Cerebellar nuclear complex (tissue), 1 donor: ENCODE measurements at regions not wholly inside any gene's neighbourhood (a gene's known extent, or its start where the extent isn't known, plus 50 kb on each side); places are given as distances from the start of the nearest gene placed in this dataset.
"Not testable (repeated sequence)": the region's sequence is repeated elsewhere in the genome, so short reads cannot be mapped to it uniquely, and the experiment has no call there.

Experiments used
- DNase-seq, 2 experiments: peaks; one replicate each; lab custom pipeline; 2025; lab: John Stamatoyannopoulos, UW

DNA sequence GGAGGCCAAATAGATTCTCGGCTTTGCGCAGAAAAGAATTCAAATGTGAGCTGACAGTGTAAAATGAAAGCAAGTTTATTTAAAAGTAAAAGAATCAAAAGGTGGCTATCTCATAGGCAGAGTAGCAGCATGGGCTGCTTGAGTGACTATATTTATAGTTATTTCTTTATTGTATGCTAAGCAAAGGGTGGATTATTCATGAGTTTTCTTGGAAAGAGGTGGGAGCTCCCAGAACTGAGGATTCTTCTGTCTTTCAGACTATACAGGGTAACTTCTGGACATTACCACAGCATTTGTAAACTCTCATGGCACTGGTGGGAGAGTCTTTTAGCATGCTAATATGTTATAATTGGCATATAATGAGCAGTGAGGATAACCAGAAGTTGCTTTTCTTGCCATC lies 659.9 kb downstream of the RWDD3 start:
- DNase-seq = no peak

DNA sequence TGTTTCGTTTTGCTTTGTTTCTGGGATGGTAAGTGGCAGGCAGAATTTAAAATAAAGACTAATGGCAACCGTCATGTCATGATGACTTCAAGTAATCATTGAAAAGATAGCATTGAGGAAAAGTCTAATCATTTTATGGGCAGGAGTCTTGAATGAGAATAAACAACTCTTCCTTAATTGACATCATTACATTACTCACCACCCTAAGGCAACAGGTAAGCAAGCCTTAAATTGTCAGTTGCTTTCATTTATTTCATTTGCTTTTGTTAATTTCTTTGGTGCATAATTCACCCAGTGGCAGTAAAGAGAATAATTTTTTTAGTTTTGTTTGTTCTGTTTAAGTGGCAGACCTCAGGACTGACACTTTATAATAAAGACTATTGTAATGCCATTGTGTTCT lies 669.0 kb downstream of the RWDD3 start:
- DNase-seq = no peak

DNA sequence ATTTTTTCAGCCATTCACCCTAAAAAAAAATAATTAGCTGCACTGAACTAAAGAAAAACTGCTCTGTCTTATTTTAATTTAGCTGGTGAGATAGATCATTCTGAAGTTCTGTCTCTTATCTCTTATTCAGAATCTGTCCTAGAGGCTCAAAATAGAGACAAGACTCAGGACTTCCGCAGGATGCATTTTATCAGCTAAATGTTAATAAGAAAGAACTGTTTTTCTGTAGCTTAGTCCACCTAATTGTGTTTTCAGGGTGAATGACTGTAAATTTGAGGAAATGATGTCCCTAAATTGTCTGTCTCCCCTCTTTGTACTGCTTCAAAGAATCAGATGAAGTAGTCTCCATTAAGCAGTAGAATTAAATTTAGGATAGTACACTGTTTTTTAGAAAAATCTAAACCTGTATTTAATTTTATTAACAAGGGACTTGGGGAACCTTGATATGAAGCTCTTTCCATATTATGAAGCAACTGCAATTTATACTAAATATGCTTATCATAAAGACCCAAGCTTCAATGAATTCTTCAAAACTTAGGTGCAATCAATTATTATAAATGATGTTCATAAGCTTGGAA lies 671.9 kb downstream of the RWDD3 start:
- no peak for DNase-seq

DNA sequence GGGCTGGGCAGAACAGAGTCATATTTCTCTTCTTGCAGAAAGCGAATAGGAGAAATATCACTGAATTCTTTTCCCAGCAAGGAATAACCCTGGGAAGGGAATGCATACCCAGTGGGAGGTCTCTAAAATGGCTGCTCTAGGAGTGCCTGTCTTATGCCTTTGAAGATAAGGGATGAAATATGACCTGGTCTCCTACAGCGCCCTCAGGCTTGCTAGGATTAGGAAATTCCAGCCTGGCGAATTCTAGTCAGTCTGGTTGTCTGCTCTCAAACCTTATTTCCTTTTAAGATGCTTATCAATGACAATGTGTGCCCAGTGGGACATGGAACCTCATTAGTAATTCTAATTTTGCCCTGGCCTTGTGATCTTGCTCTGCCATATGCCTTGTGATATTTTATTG lies 677.7 kb downstream of the RWDD3 start:
- DNase-seq = not testable (repeated sequence)

DNA sequence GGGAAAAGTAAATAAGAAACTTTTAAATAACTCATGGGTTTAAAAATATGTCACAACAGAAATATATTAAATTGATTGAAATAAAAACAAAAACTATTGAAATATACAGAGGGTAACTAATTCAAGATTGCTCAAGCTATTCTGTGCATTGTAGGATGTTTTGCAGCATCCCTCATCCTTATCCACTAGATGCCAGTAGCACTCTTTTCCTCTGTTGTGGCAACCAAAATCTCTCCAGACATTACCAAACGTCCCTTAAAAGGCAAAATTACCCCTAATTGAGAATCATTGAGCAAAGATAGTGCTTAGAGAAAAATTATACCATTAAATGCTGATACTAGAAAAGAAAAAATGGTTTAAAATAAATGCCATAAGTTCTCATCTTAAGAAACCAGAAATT lies 682.6 kb downstream of the RWDD3 start:
- DNase-seq = no peak

DNA sequence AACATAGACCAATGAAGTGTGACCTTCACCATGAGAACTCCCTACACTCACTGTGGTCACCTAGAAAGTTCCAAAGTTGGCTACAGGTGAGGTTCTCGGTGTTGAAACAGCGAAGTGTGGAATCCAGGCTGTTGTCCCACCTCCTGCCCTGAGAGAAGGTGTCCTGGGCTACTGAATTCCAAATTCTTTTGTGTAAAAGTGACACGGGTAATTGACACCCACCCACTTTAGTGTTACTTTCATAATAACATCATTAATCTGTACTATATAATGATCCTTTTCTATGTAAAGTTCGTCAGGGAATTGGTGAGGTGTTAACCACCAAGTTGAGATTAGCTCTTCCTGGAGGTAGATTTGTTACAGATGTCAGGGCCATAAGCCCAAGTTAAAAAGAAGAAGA lies 690.7 kb downstream of the RWDD3 start:
- DNase-seq = no peak

DNA sequence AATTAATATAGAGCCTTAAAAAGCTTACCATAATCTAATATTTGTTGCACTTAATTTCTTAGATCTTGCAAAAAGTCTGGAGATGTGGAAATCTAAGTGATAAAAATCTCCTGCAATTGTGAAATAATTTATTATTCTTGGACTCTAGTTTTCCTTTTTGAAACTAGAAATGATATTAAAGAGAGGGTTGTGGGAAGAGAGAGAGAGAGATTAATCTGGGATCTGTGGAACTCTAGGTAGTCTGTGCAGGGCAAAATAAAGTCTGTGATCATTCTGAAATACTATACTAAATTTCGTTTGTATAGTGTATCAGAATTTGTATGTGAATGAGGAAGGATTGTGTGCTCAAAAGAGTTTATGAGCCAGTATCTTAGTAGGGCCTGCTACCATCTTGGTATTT lies 692.3 kb downstream of the RWDD3 start:
- DNase-seq = no peak

DNA sequence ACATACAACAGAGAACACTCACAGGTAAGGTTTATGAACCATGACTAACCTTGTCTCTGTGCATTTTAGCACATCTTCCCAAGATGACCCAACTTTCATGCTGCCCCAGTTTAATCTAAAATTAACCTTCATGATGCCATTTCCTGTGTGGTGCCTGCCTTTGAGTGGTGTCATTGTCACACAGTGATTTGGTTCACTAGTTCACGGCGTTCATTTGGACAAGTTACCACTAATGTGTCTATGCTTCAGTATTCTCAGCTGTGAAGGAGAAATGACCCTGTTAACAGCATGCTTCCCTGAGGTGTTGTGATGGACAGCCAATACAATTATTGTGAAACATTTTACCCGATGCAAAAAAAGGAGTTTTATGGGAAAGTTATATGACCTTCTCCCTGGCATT lies 693.1 kb downstream of the RWDD3 start:
- DNase-seq = no peak

DNA sequence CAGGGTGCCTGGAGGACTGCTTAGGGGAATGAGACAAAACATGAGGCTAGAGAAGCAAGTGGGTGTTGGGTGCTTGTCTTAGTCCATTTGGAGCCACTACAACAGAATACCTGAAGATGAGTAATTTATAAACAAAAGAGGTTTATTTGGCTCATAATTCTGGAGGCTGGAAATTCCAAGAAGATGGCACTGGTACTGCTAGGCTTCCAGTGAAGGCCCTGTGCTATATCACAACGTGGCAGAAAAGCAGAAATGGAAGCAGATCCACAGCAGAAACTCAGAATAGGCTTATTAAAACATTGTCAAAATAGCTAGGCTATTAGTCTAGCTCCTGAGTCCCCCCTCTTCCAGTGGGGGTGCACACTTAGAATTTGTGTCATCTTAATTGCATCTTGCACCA lies 701.7 kb downstream of the RWDD3 start:
- no peak for DNase-seq

DNA sequence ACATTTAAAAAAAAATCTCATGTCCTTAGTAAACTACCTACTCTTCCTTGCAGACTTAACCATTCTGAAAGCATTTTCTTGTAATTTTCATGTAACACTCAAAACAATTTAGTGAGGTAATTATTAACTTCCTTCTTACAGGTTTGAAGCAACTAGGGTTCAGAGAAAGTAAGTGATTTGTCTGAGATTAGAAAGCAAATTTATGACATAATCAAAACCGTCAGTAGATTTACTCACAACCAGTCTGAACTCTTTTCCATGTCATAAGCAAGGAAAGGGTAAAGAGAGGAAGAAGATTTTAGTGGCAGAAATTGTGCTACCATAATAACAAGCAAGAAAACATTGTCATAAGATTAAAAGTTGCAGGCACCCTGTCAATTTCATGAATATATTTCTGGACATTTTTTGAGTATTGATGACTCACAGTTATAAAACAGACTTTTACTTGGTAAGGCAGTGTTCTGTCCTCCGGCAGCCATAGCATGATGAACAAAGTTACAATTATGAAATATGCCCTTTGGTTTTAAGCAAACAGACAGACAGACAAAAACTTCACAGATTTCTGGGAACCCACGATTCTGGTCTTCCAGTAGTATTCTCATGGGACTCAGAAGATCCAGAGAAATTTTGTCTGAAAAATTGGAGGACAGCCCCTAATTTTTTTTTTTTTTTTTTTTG lies 707.2 kb downstream of the RWDD3 start:
- no peak for DNase-seq

DNA sequence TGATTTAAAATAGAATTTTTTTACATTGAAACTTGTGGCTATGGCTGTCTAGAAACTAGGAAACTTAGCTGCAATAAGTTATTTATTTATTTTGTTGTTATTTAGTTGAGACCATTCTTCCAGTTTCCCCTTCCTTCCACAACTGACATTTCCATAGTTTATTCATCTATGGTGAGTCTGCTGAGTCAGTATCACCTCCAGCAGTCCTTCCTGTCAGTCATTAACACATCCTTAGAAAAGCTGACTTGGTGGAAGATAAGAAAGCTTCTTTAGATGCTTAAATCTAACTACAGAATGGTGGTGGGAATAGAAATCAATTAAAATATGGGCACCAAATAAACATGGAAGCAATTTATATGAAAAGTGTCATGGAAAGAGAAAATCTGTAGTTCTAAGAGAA lies 714.0 kb downstream of the RWDD3 start:
- no peak for DNase-seq

DNA sequence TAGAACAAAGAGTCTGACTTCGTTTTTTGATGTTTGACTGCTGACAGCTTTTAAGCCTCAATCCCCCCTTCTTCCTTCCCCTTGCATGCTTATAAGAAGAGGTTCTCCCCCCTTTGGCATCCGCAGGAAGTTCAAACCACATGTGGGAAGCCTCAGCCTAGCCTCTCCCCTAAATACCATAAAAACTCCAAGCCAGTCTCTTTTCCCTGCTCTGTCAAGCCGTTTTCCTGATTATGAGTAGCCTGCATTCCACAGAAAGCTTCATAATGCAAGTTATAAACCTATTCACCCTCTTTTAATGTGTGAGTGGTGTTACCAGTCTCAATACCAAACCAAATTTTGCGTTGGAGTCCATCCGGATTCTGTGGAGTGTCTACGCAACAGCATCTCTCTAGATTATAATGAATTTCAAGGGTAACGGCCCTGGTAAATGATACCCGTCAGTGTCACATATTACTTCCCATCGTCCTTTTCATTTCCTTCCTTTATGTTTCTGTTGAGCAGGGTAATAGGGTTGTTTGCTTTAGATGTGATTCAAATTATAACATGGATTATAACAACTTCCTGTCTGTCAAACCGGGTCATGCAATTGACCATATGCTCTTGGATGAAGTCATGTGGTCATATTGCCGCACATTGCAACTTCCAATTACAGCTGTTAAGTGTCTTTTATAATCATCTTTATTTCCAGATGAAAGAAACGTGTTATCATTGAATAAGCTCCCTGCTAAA lies 717.5 kb downstream of the RWDD3 start:
- DNase-seq = no peak

DNA sequence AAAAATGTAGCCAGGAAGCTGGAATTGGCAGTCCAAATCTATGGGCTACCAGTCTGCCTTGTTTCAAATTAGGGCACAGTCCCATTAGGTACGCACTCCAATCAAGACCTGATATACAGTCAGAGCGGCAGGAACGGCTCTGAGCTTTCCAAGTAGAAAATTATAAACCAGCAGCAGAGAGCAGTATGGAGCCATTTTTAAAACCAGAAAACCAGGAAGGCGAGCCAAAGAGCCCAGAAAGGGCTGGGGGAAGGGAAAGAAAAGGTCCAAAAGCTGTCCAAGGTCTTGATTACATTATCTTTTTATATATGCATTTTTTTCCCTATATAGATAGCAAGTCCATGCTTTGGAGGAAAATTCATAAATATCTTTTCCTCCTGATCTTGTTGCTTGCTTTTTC lies 719.0 kb downstream of the RWDD3 start:
- no peak for DNase-seq

DNA sequence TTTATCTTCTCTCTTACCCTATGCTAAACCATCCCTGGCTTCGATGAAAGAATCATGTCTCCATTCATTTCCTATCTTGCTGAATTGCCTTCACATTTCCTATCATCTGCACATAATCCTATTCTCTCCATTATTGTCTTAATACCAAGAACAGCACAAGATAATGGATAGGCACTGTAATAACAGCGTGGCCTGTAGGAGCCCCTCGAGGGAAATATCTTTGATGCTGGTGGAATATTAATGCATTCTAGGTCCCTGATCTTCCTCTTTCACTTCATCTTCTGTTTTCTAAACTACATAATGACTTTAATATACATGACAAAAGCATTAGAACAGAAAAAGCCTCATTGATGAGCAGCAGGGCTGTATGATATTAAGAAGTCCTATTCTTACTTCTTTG lies 720.6 kb downstream of the RWDD3 start:
- DNase-seq = no peak

DNA sequence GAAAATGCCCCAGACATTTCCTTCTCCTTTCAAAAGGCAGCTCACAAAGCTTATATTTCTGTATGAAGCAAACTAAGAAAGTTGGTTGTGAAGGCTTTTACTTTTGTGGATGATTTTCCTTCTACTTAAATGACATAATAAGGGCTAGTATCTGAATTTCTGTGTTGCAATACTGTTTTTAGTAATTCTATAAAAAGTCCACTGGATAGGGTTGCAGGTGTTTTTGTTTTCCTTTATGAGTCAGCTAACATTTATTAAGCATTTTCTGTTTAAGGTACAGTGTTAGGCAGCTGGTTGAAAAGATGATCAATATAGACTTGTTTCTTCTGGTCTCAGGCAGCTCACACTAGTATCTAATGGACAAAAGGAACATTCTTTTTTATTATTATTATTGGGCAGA lies 722.2 kb downstream of the RWDD3 start:
- DNase-seq = no peak

DNA sequence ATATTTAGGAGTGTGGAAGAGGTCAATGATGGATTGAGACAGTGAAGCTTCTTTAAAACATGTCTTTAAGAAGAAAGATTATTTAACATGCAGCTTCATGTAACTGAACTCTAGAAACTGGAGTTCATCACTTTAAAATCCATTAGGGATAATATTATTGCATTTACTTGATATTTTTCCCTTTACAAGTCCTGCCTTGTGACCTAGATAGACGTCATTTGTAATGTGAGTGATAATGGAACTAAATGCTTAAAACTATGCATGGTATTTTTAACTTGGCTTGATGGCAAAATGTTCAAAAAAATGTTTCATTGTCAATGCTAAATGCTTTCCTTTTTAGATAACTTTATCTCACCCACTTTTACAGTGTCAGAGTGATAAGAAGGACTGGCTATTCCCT lies 723.7 kb downstream of the RWDD3 start:
- no peak for DNase-seq

DNA sequence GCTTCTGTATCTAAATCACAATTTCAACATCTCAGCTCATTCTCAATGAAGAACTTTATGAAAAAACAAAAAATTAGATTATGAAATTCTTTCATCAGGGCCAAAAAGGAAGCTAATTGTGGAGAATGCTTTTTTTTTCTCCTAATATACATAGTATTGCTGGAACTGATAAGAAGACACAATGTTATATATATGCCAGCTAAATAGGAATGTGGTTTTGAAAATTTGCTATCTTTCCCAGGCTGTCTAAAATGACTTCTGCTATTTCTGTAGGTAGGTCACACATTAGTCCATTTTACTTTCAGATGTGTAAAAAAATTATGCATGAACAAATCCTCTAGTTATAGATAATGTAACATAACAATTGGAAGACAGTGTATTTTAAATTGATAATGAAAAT lies 732.9 kb downstream of the RWDD3 start:
- DNase-seq = no peak

DNA sequence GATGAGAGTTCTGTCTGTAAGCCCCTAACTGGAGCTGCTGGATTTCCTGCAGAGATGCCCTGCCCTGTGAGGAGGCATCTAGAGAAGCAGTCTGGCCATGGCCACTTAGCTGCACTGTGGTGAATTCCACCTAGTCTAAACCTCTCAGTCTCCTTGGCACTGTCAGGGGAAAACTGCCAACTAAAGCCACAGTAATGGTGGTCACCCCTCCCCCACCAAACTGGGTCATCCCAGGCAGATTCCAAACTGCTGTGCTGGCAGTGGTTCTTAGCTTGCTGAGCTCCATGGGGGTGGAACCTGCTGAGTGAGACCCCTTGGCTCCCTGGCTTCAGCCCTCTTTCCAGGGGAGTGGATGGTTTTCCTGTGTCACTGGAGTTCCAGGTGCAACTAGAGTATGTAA lies 740.6 kb downstream of the RWDD3 start:
- no peak for DNase-seq

DNA sequence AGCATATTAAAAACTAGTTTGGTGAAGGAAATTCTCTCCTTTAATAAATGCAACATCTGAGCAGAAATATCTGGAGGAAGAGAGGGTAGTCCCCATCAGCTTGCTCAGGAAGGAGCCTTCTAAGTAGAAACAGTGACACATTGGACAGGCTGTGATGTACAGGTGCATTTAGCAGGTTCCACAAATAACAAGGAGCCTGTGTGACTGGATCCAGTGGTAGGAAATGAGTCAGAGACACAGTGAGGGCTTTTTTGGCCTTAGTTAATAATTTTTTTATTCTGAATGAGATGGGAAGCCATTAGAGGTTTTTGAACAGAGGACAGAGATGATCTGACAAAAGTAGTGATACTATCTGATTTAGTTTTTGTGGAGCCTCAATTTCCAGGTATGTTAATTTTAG lies 738.9 kb upstream of the PTBP2 start:
- no peak for DNase-seq

DNA sequence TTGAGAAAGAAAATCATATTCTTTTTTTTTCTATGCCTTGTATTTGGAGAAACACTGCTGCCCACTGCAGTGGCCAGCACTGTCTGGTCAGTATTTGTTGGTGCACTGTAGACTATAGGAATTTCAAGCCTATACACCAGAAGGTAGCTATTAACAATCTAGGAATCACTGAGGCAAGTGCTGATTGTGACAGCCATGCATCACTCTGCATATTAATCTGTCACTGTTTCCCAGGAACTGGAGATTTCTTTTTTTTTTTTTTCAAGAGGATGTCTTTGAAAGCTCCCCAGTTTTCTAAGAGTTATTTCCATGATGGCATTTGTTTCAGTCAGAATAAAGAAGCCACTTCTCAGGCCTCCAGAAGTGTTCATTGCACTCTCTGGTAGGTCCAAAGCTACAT lies 737.8 kb upstream of the PTBP2 start:
- no peak for DNase-seq

DNA sequence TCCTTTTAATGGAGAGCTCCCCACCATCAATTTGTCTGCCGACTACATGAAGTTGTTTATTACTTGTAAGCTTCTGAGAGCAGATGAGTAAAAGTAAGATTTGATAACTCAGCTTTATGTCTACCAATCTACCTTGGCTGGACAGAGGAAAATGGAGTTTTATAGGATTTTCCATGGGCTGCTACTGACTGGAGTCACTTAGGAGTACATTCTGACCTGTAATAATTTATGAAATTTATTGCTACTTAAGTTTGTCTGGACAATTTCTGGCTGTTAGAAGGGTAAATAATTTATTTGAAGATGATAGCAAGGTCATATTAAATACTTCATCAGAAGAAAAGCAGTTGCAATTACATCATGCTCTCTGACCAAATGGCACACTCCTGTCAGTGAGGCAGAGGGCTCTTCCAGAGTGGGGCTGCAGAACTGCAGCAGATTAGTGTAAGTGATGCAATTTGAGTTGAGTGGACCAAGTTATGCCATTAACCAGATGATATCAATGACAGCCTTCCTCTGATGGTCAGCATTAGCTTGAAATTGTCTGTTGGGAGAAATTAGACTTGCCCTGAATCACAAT lies 736.7 kb upstream of the PTBP2 start:
- no peak for DNase-seq

DNA sequence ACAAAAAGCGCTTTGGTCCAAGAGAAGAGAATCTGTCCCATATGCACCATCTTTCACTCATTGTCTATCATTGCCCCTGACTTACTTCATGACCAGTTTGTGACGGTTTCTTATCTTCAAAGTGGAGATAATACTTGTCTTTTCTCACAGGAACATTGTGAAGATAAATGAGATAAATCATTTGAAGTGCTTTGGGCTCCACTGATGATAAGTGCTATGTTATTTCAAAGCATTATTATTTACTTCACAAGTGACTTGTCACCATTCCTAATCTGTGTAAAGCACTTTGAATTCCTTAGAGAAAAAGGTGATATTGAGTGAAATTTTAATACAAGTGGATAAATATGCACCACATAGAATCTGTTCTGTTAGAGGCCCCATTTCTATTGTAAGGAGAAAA lies 731.6 kb upstream of the PTBP2 start:
- DNase-seq = no peak

DNA sequence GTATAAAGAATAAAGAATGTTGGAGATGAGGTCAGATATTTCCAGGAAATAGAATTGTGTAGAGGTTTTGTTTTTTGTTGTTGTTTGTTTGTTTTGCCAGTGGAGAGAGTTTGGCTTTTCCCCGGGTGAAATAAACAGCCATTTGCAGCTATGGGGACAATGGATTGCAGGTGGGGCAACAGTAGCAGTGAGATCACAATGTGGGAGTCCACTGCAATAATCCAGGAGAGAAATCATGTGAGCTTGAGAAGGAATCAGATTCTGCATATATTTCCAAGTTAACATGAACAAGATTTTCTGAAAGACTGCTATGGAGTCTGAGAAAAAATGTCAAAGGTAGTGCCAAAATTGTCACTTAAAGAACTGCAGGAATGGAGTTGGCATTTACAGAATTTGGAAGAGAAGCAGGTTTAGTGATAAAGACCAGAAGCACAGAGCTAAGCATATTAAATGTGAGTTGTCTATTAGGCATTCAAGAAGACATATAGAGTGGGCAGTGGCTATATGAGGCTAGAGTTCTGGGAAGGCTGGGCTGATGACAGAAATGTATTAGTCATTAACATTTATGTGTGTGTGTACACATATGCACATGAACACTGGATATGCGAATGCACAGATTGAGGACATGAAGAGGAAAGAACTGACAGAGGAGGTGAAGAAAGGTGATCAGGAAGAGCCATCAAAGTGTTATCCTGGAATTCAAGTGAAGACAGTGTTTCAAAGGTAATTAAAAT lies 729.6 kb upstream of the PTBP2 start:
- DNase-seq = no peak
